ENCODE measurements at regions not wholly inside any gene's neighbourhood (a gene's known extent, or its start where the extent isn't known, plus 50 kb on each side); places are given as distances from the start of the nearest gene placed in this dataset.

- POLR2A ChIA-PET (ENCODE audit: low non-redundant PET): no interaction called here
- CTCF ChIA-PET: interaction anchor here (1.5 to 3.4 kb wide), 2 partner anchors 610 to 1168 kb away, joined by 5 to 18 read pairs; no protein-coding TSS in a partner anchor
- no peak for DNase-seq (ENCODE audit: low spot score)
- no peaks in the 10 kb centered on the region for H3K9me3 ChIP-seq (ENCODE audit: low read depth, low read length, poor library complexity, severe bottlenecking)
- no peaks in the 10 kb centered on the region for H3K4me1 ChIP-seq (ENCODE audit: insufficient read depth, low read length, poor library complexity, severe bottlenecking)
- BruUV-seq (replicated peaks): no TSS peak
- no peak overlapping the region for H3K27ac ChIP-seq (ENCODE audit: low read depth, low read length, poor library complexity, severe bottlenecking)
- no peaks in the 10 kb centered on the region for H3K27me3 ChIP-seq (replicated peaks; ENCODE audit: insufficient read depth, low read depth, low read length, poor library complexity)
- intact Hi-C loops (cut with micrococcal nuclease; ENCODE audit: unreplicated experiment): loop anchor here (5.0 to 10.0 kb wide), 3 partner anchors 326 to 1164 kb away; no protein-coding TSS in a partner anchor
- no peak overlapping the region for H3K4me3 ChIP-seq (ENCODE audit: low read depth, low read length, poor library complexity, severe bottlenecking)
- no peak for TF ChIP-seq EZH2 (IDR thresholded peaks at IDR 0.05; ENCODE audit: borderline replicate concordance, low read depth, low read length, poor library complexity, severe bottlenecking)
- no peak for TF ChIP-seq CTCF (conservative IDR thresholded peaks at IDR 0.05; ENCODE audit: low read depth, low read length)
- no peaks in the 10 kb centered on the region for H3K36me3 ChIP-seq (ENCODE audit: insufficient read depth, low read length, poor library complexity, severe bottlenecking)
Observed at GRCh38 chr12:59151243-59151642, 230.9 kb upstream of the LRIG3 start.

- peak; percentile 93 for DNase-seq (ENCODE audit: low spot score)
- no TSS peak for BruUV-seq (replicated peaks)
- H3K9me3 ChIP-seq (ENCODE audit: low read depth, low read length, poor library complexity, severe bottlenecking): no peaks in the 10 kb centered on the region
- no peak for TF ChIP-seq EZH2 (IDR thresholded peaks at IDR 0.05; ENCODE audit: borderline replicate concordance, low read depth, low read length, poor library complexity, severe bottlenecking)
- TF ChIP-seq CTCF (conservative IDR thresholded peaks at IDR 0.05; ENCODE audit: low read depth, low read length): peak; percentile 98
- no peaks in the 10 kb centered on the region for H3K27me3 ChIP-seq (replicated peaks; ENCODE audit: insufficient read depth, low read depth, low read length, poor library complexity)
- no peak overlapping the region for H3K4me3 ChIP-seq (ENCODE audit: low read depth, low read length, poor library complexity, severe bottlenecking)
- intact Hi-C loops (cut with micrococcal nuclease; ENCODE audit: unreplicated experiment): loop anchor here (1.0 to 10.0 kb wide), 5 partner anchors 37 to 1163 kb away; no protein-coding TSS in a partner anchor
- H3K36me3 ChIP-seq (ENCODE audit: insufficient read depth, low read length, poor library complexity, severe bottlenecking): no peaks in the 10 kb centered on the region
- ChIA-PET POLR2A (ENCODE audit: low non-redundant PET) (no interaction called here), CTCF (interaction anchor here (1.1 to 3.4 kb wide), 4 partner anchors 37 to 1167 kb away, joined by 3 to 18 read pairs (median 6); no protein-coding TSS in a partner anchor)
- H3K27ac ChIP-seq (ENCODE audit: low read depth, low read length, poor library complexity, severe bottlenecking): no peak overlapping the region
- no peaks in the 10 kb centered on the region for H3K4me1 ChIP-seq (ENCODE audit: insufficient read depth, low read length, poor library complexity, severe bottlenecking)
Observed at GRCh38 chr12:59149995-59150642, 229.8 kb upstream of the LRIG3 start.

GRCh38 chr12:59147791-59148190 lies 227.5 kb upstream of the LRIG3 start:
- no peak overlapping the region for H3K27ac ChIP-seq (ENCODE audit: low read depth, low read length, poor library complexity, severe bottlenecking)
- no peaks in the 10 kb centered on the region for H3K36me3 ChIP-seq (ENCODE audit: insufficient read depth, low read length, poor library complexity, severe bottlenecking)
- TF ChIP-seq EZH2 (IDR thresholded peaks at IDR 0.05; ENCODE audit: borderline replicate concordance, low read depth, low read length, poor library complexity, severe bottlenecking): no peak
- TF ChIP-seq CTCF (conservative IDR thresholded peaks at IDR 0.05; ENCODE audit: low read depth, low read length): no peak
- peak; percentile 3 for DNase-seq (ENCODE audit: low spot score)
- ChIA-PET POLR2A (ENCODE audit: low non-redundant PET) (no interaction called here), CTCF (no interaction called here)
- no peak overlapping the region for H3K4me3 ChIP-seq (ENCODE audit: low read depth, low read length, poor library complexity, severe bottlenecking)
- BruUV-seq (replicated peaks): no TSS peak
- H3K9me3 ChIP-seq (ENCODE audit: low read depth, low read length, poor library complexity, severe bottlenecking): no peaks in the 10 kb centered on the region
- intact Hi-C loops (cut with micrococcal nuclease; ENCODE audit: unreplicated experiment): no loop called here
- no peaks in the 10 kb centered on the region for H3K4me1 ChIP-seq (ENCODE audit: insufficient read depth, low read length, poor library complexity, severe bottlenecking)
- H3K27me3 ChIP-seq (replicated peaks; ENCODE audit: insufficient read depth, low read depth, low read length, poor library complexity): no peaks in the 10 kb centered on the region
